Endodermal cell (in vitro differentiated cells): ENCODE measurements at regions not wholly inside any gene's neighbourhood (a gene's known extent, or its start where the extent isn't known, plus 50 kb on each side); places are given as distances from the start of the nearest gene placed in this dataset.

Experiments
- DNase-seq: peaks from one replicate; pipeline ENCODE4 v3.0.0-alpha.2; 2017
- H3K27ac ChIP-seq: 2 replicates; pipeline ENCODE4 v1.5.1; 2013; ENCODE audit warnings: mild to moderate bottlenecking, low read depth, low read length, moderate library complexity
- H3K27me3 ChIP-seq: 2 replicates; pipeline ENCODE4 v1.6.1; 2013; ENCODE audit warnings: mild to moderate bottlenecking, low read length, moderate library complexity; ENCODE audit not compliant: insufficient read depth, control insufficient read depth, poor library complexity, severe bottlenecking
- H3K36me3 ChIP-seq: 2 replicates; pipeline ENCODE4 v1.7.0; 2013; ENCODE audit warnings: mild to moderate bottlenecking, low read length, moderate library complexity; ENCODE audit not compliant: control insufficient read depth, insufficient read depth
- H3K4me1 ChIP-seq: one replicate; pipeline ENCODE4 v1.7.0; 2013; ENCODE audit warnings: low read length; ENCODE audit not compliant: control insufficient read depth, insufficient read depth
- H3K4me3 ChIP-seq: 2 replicates; pipeline ENCODE4 v1.5.1; 2013; ENCODE audit warnings: mild to moderate bottlenecking, low read length, moderate library complexity
- H3K9ac ChIP-seq: 2 replicates; pipeline ENCODE4 v1.6.1; 2013; ENCODE audit warnings: mild to moderate bottlenecking, low read length, moderate library complexity; ENCODE audit not compliant: poor library complexity, severe bottlenecking; ENCODE audit errors: extremely low read depth
- H3K9me3 ChIP-seq: 2 replicates; pipeline ENCODE4 v1.6.1; 2013; ENCODE audit warnings: mild to moderate bottlenecking, low read length, moderate library complexity; ENCODE audit not compliant: control insufficient read depth
- H3K27ac Mint-ChIP-seq: 2 replicates; pipeline ENCODE4 v1.8.0; 2020; ENCODE audit warnings: mixed read lengths
- H3K27me3 Mint-ChIP-seq: 2 replicates; pipeline ENCODE4 v1.8.0; 2021; ENCODE audit warnings: mild to moderate bottlenecking, mixed read lengths; ENCODE audit not compliant: insufficient read depth
- H3K36me3 Mint-ChIP-seq: 2 replicates; pipeline ENCODE4 v1.8.0; 2020; ENCODE audit warnings: low read depth, mixed read lengths
- H3K4me1 Mint-ChIP-seq: 2 replicates; pipeline ENCODE4 v1.8.0; 2020; ENCODE audit warnings: mixed read lengths
- H3K4me3 Mint-ChIP-seq: 2 replicates; pipeline ENCODE4 v1.8.0; 2020; ENCODE audit warnings: mild to moderate bottlenecking, moderate library complexity, mixed read lengths
- H3K9me3 Mint-ChIP-seq: 2 replicates; pipeline ENCODE4 v1.8.0; 2020; ENCODE audit warnings: mild to moderate bottlenecking, mixed read lengths
- WGBS, 2 experiments: methylation state at CpG; one replicate each; pipeline versions ENCODE4 v1.1.5 to v1.1.7; 2013; ENCODE audit warnings: missing lambda C conversion rate in 2 of 2, mixed read lengths in 1 of 2; ENCODE audit not compliant: insufficient coverage in 1 of 2, insufficient read length in 1 of 2; 5-methylcytosine and 5-hydroxymethylcytosine counted together
- TF ChIP-seq, protein P1 (sequence below): fragments of 200-600 bp; sonication (generic); conservative IDR thresholded peaks from 2 replicates; pipeline ENCODE4 v1.5.0; 2021; ENCODE audit warnings: antibody characterized with exemption, mild to moderate bottlenecking

DNA sequence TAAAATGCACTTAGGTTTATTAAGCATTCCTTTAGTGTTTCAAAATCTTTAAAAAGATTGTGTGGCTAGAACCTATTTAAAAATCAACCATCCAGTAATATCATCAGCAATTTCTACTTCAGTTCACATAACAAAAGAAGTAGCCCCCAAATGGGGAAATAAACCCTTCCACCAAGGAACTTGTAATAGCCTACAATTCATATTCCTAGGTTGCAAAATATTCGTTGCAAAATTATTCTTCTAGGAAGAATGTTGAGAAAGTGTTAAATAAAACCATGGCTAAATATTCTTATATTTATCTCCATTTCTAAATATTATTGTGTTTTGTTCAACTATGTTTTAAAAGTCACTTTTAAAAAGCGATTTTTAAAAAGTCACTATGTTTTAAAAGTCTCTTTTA is 177.9 kb upstream of the PRLR start:
- Histone ChIP-seq H3K36me3 (no peaks in the 10 kb centered on the region), H3K4me1 (no peaks in the 10 kb centered on the region), H3K4me3 (no peak overlapping the region), H3K9ac (no peak overlapping the region), H3K27me3 (no peaks in the 10 kb centered on the region), H3K27ac (no peak overlapping the region), H3K9me3 (peaks cover 9% of the 10 kb centered on the region)
- H3K27me3 Mint-ChIP-seq = no peaks in the 10 kb centered on the region
- DNase-seq = no peak
- H3K4me1 Mint-ChIP-seq = no peaks in the 10 kb centered on the region
- TF ChIP-seq, protein P1, sequence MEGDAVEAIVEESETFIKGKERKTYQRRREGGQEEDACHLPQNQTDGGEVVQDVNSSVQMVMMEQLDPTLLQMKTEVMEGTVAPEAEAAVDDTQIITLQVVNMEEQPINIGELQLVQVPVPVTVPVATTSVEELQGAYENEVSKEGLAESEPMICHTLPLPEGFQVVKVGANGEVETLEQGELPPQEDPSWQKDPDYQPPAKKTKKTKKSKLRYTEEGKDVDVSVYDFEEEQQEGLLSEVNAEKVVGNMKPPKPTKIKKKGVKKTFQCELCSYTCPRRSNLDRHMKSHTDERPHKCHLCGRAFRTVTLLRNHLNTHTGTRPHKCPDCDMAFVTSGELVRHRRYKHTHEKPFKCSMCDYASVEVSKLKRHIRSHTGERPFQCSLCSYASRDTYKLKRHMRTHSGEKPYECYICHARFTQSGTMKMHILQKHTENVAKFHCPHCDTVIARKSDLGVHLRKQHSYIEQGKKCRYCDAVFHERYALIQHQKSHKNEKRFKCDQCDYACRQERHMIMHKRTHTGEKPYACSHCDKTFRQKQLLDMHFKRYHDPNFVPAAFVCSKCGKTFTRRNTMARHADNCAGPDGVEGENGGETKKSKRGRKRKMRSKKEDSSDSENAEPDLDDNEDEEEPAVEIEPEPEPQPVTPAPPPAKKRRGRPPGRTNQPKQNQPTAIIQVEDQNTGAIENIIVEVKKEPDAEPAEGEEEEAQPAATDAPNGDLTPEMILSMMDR = no peak
- H3K9me3 Mint-ChIP-seq = peaks cover 10% of the 10 kb centered on the region
- WGBS, 2 experiments = no CpG with 5 or more reads among the region's 2 CpGs
- no peaks in the 10 kb centered on the region for H3K36me3 Mint-ChIP-seq
- no peak overlapping the region for H3K4me3 Mint-ChIP-seq
- H3K27ac Mint-ChIP-seq = no peak overlapping the region

DNA sequence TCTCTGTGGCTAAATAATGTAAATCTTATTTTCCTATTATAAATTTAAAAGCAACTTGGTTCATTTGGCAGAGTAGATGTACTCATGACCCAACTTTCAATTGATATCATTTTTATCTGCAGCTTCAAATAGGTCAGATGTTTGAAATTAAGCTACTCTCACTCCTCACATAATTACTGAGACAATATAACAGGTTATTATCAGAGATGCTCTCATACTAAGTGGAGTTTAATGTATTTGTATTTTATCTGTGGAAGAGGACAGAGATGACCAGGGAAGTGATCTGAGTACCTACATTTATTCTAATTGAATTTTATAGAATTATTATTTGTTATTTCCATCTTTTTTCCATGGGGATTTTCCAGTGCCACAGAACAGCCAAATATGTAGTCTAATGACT is 177.4 kb upstream of the PRLR start:
- H3K4me3 ChIP-seq = no peak overlapping the region
- peaks cover 6% of the 10 kb centered on the region for H3K9me3 Mint-ChIP-seq
- no peaks in the 10 kb centered on the region for H3K4me1 Mint-ChIP-seq
- DNase-seq = no peak
- no peak overlapping the region for H3K9ac ChIP-seq
- no peak overlapping the region for H3K27ac Mint-ChIP-seq
- peaks cover 9% of the 10 kb centered on the region for H3K9me3 ChIP-seq
- H3K36me3 ChIP-seq = no peaks in the 10 kb centered on the region
- H3K27ac ChIP-seq = no peak overlapping the region
- H3K4me1 ChIP-seq = no peaks in the 10 kb centered on the region
- no peaks in the 10 kb centered on the region for H3K27me3 ChIP-seq
- no peak overlapping the region for H3K4me3 Mint-ChIP-seq
- no peaks in the 10 kb centered on the region for H3K36me3 Mint-ChIP-seq
- TF ChIP-seq, protein P1 = no peak
- no peaks in the 10 kb centered on the region for H3K27me3 Mint-ChIP-seq

DNA sequence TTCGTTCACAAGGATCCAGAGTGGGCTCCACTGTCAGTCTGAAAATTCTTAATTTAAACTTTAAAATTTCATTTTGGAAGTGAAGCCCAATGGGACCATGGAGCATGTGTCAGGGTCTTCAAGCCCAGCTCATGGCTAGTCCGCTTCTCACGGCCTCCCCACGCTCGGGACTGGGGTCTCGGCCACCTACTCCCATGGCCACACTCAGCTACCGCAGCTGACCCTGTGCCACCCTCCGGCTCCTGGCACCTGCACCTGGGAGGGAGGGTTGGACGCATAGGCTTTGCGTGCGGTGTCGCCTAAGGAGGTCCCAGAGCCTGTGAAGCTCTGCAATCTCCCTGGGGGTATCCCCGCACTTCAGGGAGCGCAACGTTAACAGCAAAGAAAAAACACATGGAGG is 175.7 kb upstream of the PRLR start:
- Histone ChIP-seq H3K27me3 (no peaks in the 10 kb centered on the region), H3K27ac (no peak overlapping the region), H3K9ac (no peak overlapping the region), H3K4me1 (no peaks in the 10 kb centered on the region), H3K36me3 (no peaks in the 10 kb centered on the region), H3K4me3 (no peak overlapping the region), H3K9me3 (peaks cover 12% of the 10 kb centered on the region)
- H3K9me3 Mint-ChIP-seq = peaks cover 5% of the 10 kb centered on the region
- WGBS, 2 experiments = 95 to 97% methylated on average over 8 to 15 of the region's 15 CpGs
- no peaks in the 10 kb centered on the region for H3K27me3 Mint-ChIP-seq
- no peak for DNase-seq
- H3K27ac Mint-ChIP-seq = no peak overlapping the region
- H3K4me1 Mint-ChIP-seq = no peaks in the 10 kb centered on the region
- no peaks in the 10 kb centered on the region for H3K36me3 Mint-ChIP-seq
- H3K4me3 Mint-ChIP-seq = no peak overlapping the region
- TF ChIP-seq, protein P1 = no peak
